GM12865 (cell line): ENCODE measurements at regions not wholly inside any gene's neighbourhood (a gene's known extent, or its start where the extent isn't known, plus 50 kb on each side); places are given as distances from the start of the nearest gene placed in this dataset.

Experiments used
- DNase-seq: peaks from one replicate; pipeline ENCODE4 v3.0.0; 2010; ENCODE audit warnings: low read depth
- H3K4me3 ChIP-seq: 2 replicates; pipeline ENCODE4 v1.5.1; 2011; ENCODE audit warnings: mild to moderate bottlenecking, low read depth, low read length, control low read depth
- TF ChIP-seq, protein P1 (sequence below): IDR thresholded peaks from 2 replicates; pipeline ENCODE4 v1.5.1; 2011; ENCODE audit warnings: low read length, control low read depth, low read depth, inconsistent platforms; ENCODE audit not compliant: insufficient read depth; ENCODE audit errors: missing control alignments

DNA sequence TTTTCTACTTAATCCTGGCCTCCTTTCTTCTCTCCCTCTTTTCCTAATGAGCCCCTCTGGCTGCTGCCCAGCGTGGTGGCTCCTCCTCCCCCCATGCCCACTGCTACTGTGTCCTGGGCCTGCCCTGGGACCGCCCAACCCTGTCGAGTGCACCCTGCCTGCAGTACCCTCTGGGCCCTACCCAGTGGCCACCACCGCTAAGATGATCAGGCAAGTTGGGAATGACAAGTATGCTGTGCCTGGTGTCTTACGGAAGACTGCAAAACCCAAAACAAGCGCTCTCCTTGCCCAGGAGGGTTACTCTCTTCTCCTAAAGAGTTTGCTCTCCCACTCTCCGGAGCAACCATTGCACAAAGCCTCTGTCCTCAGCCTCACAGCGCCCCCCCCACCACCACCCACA lies 273.7 kb downstream of the SYK start:
- no peak overlapping the region for H3K4me3 ChIP-seq
- TF ChIP-seq, protein P1, sequence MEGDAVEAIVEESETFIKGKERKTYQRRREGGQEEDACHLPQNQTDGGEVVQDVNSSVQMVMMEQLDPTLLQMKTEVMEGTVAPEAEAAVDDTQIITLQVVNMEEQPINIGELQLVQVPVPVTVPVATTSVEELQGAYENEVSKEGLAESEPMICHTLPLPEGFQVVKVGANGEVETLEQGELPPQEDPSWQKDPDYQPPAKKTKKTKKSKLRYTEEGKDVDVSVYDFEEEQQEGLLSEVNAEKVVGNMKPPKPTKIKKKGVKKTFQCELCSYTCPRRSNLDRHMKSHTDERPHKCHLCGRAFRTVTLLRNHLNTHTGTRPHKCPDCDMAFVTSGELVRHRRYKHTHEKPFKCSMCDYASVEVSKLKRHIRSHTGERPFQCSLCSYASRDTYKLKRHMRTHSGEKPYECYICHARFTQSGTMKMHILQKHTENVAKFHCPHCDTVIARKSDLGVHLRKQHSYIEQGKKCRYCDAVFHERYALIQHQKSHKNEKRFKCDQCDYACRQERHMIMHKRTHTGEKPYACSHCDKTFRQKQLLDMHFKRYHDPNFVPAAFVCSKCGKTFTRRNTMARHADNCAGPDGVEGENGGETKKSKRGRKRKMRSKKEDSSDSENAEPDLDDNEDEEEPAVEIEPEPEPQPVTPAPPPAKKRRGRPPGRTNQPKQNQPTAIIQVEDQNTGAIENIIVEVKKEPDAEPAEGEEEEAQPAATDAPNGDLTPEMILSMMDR, result no peak
- no peak for DNase-seq

DNA sequence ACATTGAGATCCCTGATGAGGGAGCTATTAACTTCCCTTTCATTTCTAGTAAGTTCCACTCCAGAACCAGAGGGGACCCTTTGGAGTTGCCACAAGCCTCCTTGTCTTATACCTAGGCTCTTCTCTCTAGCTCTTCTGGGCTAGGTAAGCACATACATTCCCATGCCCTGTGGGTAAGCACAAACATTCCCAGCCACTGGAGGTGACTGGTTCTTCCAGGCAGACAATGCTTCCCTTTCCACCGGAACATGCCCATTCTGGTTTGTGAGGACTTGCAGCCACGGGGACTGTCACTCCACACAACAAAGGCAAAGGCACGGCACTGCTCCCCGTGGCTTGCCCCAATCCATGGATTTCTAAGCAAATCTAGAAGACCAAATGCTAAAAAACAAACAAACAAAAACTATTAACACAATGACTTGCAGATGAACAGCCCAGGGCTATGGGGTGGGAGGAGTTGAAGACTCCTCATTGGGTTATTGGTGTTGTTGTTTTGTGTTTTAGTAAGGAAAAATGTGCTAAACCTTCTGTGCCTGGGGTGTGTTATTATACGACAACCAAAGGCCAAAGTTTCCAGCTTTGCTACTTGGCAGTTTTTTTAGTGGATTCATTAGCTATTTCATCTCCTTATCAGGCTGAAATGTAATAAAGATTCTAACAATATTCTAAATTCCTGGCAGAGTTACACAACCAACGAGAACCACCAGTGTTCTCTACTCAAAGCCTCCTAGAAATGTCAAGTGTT lies 276.2 kb downstream of the SYK start:
- H3K4me3 ChIP-seq, result no peak overlapping the region
- no peak for DNase-seq
- TF ChIP-seq, protein P1, result no peak

DNA sequence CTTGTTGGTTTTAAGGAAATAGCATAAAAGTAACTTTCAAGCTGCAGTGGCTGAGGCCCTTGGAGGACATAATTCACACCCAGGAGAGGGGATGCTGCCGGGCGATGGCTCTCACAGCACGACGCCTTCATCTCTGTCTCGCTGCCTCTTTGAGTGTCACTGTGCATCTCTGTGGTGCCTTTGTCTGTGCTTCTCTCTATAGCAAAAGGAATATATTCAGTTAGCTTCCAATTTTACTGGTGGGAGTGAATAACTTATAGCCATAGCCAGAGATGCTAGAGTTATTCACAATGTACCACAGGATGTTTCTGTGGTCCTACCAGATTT lies 276.7 kb downstream of the SYK start:
- no peak overlapping the region for H3K4me3 ChIP-seq
- TF ChIP-seq, protein P1, result no peak
- DNase-seq, result no peak

DNA sequence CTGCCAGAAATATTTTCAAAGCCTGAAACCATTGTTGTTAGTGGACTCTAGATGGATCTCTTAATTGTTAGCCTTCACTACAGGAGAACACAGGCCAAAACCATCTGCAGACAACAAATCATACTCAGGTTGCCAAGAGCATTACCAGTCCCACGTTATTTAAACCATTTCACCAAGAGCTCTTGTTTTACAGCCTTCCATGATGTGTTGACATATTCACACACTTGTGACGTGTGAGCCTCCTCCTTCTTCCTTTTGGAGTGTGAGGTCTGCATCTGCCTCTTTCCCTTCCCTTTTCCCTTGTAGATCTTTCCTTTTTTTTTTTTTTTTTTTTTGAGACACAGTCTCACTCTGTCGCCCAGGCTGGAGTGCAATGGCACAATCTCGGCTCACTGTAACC lies 279.0 kb downstream of the AUH start:
- no peak overlapping the region for H3K4me3 ChIP-seq
- TF ChIP-seq, protein P1, result no peak
- no peak for DNase-seq

DNA sequence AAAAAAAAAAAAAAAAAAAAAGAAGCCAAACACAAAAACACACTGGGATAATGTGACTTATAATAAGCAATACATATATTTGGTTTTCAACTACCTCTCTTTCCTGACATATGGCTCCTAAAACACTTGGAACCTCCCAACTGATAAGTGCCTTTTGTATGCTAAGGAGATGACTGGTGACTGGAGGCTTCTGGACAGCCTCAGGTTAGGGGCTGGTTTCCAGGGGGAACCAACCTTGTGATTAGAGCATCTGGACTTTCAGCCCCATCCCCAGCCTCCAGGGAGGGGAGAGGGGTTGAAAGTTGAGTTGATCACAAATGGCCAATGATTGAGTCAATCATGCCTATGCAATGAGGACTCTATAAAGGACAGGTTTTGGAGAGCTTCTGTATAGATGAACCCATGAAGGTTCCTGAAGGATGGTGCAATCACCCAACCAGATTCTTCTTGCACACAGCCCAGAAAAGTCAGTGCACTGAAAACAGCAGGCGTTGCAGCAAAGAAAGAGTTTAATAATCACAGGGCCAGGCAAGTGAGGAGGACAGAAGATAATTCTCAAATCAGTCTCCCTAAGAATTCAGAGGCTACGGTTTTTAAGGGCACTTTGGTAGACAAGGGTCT lies 276.7 kb downstream of the AUH start:
- H3K4me3 ChIP-seq, result no peak overlapping the region
- TF ChIP-seq, protein P1, result no peak
- DNase-seq, result no peak

DNA sequence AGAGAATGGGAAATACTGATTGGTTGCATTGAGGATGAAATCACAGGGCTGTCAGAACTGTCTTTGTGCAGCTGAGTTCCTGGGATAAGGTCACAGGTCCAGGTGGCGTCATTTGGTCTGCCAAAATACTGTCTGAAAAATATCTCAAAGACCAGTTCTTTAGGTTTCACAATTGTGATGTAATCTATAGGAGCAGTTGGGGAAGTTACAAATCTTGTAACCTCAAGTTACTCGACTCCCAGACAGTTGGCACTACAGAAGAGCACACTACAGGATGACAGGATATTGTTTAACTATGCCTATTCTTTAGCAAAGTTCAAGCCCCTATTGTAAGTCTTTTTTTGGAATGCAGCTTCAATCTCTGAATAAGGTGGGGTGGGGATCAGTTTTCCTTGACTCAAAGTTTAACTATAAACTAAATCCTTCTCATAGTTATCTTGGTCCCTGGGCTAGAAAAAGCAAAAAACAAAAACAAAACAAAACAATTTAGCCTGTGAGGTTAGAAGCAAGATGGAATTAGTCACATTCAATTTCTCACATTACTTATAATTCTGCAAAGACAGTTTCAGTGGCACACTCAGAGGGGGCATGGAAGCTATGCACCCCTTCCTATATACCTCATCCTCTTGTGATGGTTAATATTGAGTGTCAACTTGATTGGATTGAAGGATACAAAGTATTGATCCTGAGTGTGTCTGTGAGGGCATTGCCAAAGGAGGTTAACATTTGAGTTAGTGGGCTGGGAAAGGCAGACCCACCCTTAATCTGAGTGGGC lies 276.0 kb downstream of the AUH start:
- DNase-seq, result no peak
- TF ChIP-seq, protein P1, result no peak
- no peak overlapping the region for H3K4me3 ChIP-seq
